HG03045 (cell line): ENCODE measurements at regions not wholly inside any gene's neighbourhood (a gene's known extent, or its start where the extent isn't known, plus 50 kb on each side); places are given as distances from the start of the nearest gene placed in this dataset.
A peak's percentile ranks its signal among the peaks of the same experiment; 100 is the strongest.

Experiments used
- ATAC-seq: cut with Tn5 transposase; IDR thresholded peaks from one replicate; pipeline ENCODE4 v1.9.1; 2021; ENCODE audit warnings: mild to moderate bottlenecking, moderate library complexity; ENCODE audit not compliant: unreplicated experiment

DNA sequence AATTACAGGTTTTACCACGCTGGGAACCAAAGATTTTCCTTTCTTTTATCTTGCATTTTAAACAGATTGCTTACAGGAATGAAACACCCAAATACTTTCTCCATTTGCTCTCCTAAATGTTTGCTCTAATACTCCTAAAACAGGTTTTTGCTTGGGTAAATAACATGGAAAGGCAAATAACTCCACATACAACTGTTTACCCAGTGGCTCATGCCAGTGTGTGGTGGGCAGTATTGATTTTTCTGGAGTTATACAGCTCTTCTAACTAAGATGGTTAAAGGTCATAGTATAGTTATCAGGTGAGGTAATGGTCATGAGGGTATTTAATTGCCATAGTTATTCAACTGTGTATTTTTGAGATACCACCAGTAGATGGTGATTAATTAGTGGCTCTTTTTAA, 61.2 kb upstream of the RAB27B start:
- no peak for ATAC-seq

DNA sequence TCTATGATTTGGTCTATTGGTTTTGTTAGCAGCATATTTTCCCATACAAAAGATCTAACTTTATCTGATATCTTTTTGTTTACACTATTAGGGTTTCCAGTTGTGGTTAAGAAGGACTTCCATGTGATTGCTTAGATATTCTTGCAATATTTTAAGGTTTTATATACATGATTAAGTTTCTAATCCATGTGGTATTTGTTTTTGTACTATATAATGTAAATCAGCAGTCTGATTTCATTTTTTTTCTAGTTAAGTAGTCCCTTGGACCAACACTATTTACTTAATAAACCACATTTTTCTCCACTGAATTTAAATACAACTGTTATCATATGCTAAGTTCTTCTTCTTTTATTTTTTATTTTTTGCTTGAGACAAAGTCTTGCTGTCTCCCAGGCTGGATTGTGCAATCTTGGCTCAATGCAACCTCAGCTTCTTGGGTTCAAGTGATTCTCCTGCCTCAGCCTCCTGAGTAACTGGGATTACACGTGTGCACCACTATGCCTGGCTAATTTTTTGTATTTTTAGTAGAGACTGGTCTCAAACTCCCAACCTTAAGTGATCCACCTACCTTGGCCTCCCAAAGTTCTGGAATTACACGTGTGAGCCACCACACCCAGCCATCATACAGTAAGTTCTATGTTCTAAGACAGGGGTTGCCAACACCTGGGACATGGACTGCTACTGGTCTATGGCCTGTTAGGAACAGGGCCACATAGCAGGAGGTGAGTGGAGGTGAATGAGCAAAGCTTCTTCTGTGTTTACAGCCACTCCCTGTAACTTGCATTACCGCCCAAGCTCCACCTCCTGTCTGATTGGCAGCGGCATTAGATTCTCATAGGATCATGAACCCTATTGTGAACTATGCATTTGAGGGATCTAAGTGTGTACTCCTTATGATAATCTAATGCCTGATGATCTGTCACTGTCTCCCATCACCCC, 58.5 kb upstream of the RAB27B start:
- ATAC-seq: no peak

DNA sequence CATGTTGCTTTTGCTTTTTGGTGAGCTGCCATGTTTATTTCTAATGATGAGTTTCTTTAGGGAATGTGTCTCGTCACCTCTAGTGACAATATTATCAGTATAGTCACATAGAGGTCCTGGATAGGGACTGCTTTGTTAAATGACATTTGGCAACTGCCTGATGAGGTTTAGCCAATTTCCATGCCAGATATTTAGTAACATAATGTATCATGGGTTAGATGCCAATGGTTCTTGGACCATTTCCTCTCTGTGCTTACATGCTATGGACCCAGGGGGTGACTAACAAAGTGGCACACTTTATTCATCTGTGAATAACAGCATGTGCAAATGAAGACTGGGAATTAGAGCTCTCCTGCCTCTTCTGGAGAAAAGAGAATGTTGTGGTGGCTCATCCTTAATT, 56.2 kb upstream of the RAB27B start:
- ATAC-seq: no peak

DNA sequence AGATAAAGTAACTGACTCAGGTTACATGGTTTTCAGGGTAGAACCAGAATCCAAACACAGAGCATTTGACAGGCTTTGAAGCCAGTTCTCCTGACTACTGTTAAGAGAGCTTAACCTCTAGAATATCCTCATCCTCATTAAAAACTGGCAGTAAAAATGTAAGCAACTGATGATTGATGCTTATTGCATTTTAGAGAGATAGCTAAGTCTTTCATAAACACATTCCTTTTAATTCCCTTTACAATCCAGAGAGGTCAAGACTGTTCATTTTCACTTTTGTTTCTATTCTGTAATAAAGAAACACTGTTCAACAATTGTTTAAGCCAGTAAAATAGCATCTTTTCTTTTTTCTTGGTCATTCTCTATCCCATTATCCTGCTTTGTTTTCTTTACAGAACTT, 53.9 kb upstream of the RAB27B start:
- no peak for ATAC-seq

DNA sequence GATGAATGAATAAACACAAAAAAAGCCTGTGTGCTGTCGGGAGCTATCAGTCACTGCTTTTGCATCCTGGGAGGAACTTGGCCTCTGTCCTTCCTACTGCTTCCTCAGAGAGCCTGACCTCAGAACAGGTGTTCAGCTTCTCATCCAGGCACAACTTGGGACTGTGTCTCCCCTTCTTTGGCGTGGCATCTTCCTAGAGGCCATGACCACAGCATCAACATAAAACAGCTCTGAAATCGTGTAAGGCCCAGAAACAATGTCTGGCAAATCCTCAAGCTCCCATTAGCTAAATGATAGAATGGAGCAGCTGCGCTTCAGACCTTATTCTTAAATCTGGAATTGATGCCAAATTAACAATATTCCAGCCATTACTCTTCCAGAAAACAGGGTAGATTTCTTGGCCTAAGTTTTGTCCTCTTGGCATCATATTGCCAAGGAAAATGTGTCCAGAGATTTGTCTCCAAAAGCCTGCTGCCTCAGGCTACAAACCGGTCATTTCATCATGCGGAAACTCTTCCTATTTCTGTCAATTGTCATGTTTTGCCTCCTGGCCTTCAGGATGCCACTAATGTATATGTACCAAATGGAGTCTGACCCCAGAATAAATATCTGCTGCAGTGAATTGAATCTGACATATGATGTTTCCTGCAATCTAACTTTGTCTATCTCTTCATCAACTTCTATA, 53.2 kb upstream of the RAB27B start:
- no peak for ATAC-seq

DNA sequence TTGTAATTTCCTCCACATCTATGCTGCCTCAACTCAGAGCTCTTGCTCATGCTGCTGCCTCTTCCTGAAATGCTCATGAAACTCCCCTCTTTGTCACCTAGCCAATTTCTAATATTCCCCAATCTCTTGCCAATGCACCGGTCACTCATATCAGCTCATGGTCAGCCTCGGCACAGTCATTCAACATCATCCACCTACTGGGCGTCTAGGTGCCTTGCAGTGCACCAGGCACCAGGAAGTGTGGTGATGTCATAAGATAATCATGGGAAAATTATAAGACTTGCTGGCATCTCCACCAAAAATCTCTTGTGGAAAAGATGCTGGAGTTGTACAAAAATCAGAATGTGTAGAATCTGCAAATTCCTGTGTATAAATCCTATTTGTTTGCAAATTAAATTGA, 52.6 kb upstream of the RAB27B start:
- no peak for ATAC-seq

DNA sequence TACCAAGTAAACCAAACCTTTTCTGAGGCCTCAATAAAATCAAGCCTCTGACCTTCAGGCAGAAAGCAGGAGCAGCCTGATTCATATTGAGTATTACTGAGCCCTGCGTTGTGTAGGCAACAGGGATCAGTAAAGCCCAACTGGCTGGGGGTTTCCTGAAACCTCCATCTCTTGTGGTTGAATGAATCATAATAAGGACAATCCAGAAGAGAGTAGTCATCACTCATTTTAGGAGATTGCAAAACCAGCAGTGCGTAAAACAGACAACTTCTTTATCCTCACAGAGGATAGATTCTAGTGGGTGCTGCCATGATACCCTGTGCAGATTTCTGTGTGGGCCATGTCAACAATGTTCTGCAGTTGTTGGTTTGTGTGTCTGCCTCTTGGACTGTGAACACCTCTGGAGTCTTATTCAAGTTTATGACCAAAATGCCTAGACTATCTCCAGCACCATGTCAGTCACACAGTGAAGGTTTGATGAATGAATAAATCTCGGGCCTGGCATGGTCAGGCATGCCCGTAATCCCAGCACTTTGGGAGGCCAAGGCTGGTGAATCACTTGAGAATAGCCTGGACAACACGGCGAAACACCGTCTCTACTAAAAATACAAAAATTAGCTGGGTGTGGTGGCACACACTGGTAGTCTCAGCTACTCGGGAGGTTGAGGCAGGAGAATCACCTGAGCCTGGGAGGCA, 51.8 kb upstream of the RAB27B start:
- peak; percentile 72 for ATAC-seq

DNA sequence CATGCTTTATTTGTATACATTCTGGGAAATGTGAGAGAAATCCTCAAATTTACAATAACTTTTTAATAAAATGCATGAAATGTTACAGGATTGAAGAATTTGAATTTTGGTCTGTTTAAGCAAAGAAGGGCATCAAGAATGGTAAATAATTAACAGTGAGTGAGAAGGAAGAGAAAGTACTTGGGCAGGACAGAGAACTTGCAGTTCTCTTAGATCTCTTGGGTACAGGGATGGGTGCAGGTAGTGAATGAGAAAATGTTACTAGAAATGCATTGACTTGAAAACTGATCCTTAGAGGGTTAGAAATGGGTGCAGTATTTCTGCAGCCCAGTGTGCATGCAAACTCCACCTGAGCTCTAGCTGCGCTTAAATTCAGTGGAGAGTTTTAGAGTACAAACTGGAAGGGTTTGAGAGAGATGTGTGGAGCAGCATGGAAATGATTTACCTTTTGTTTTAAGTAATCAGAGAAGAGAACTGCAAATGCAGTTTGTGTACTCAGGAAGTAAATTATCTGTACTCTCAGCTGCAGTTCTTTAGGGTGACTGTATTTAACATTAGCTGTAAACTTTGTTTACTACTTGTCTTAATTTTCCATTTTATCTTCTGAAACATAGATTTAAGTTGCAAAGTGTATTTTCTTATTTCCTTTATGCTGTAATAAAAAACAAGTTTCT, 51.0 kb upstream of the RAB27B start:
- ATAC-seq: no peak

DNA sequence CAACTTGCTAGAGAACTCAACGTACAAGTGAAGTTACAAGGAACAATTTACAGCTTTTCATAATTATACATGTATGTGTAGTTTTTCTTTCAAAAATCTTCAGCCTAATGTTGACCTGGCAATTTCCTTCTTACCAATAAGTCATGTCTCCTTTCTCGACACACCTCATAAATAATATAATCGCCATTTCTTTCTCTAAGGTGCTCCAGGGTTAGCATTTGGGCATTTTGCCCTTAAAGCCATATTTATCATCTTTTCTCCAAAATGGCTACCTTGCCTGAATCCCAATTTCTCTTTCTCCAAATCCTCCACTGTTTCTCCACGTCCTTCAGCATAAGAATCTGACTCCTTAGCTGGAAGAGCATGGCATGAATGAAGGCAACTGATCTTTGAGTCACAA, 50.3 kb upstream of the RAB27B start:
- ATAC-seq: no peak
